CD4-positive, alpha-beta T cell treated with Interleukin-21 for 1 hour (primary cell): ENCODE measurements at regions not wholly inside any gene's neighbourhood (a gene's known extent, or its start where the extent isn't known, plus 50 kb on each side); places are given as distances from the start of the nearest gene placed in this dataset.

Experiments
- DNase-seq: peaks from one replicate; pipeline ENCODE4 v3.0.0-alpha.2; 2020

DNA sequence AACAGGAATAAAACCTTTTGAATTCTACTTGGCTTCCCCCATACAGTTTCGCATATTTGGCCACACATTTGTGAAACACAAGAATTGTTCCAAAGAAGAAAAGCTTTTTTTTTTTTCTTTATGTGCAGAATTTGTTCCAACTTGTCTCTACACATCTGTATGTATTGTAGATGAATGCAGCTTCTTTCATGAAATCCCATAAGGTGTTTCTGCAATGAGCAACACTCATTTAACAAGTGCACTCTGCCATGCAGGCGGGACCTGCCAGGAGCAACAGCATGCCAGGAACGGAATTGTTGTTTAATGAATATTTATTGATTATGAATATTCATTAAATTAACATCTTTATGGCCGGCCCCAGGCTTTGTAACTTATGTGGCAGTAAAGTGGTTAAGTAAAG lies 1075.0 kb downstream of the TTLL7 start:
- no peak for DNase-seq

GRCh38 chr1:82921759-82922158 lies 1077.2 kb downstream of the TTLL7 start:
- no peak for DNase-seq

DNA sequence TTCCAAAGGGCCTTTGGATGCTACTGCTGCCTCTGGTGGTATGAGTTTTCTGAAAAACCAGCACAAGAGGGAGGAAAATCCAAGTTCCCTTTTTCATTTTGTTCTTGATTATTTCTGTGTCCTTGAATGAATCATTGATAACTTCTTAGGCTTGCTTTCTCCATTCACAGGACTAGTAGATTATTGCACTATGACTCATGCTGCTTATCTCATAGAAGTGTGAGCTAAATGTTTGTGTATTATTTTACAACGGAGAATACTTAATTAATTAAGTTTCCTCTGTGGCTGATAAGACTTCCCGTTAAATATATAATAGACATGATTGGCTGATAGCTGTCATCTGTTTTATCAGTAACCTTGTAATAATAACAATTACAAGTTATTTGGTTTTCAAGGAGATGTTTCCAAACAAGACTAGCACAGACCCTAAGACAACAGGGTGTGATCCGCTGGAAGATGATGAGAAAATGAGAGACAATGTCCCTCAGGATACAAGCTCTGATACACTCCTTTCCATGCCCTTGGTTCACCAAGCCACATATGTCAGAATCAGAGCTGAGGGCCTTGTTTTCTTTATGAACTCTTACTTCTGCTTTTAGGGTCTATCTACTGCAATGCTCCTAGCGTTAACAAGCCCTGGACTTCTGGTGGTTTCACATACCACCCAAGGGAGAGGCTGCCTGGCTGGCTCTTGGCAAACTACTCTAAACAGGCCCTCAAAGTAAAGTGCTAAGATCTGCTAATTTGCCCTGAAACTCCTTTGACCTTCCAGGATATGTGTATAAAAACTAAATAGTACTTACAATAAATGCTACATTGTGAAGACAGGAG lies 1078.3 kb downstream of the TTLL7 start:
- DNase-seq, result no peak

DNA sequence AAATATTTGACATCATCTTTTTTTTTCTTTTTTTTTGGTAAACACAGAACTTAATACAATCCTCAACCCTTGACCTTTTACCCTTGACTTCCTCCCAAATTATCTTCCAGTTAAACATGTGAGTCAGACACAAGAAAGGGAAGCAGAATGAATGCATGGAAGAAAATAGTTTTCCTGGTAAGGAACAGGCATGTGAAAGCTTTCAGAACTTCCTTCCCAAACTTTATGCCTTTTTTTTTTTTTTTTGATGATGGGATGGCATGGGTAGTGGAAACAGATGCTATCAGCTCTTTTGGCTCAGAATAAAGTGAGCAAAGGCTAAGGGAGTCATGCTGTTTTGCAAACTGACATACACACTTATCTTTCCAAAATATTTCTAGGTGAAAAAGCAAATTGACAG lies 1079.1 kb downstream of the TTLL7 start:
- no peak for DNase-seq

DNA sequence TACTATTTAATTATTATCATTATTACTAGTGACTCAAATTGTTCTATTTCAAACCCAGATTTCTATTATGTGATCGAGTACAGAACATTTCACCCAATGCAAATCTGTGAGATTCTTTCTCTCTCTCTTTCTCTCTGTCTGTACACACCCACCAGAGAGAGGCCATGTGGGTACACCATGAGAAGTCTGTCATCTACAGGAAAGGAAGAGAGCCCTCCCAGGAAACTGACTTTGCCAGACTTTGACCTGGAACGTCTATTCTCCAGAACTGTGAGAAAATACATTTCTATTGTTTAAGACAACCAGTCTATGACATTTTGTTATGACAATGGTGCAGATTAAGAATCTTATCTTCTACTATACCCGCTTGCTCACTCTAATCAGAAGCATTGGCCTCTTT lies 1091.6 kb downstream of the TTLL7 start:
- DNase-seq, result no peak

DNA sequence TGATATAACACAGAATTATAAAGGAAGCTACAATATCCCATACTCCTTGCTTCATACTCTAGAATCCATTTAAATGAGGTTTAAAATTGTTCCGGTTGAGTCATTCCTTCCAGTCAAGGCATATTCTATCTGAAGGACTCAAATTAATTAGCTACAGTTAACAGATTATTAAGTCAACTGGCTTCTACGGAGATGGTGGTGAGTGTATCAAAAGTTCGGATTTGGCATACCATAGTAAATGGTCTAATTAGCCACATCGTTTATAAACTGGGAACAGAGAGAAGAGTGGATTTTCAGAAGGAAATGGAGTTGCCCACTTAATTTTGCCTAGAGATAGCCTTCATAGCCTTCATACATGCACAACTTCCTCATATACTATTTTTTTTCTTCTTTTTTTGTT lies 1095.3 kb downstream of the TTLL7 start:
- no peak for DNase-seq

- DNase-seq, result no peak
Measured at GRCh38 chr1:82901561-82901960, 1097.4 kb downstream of the TTLL7 start.

DNA sequence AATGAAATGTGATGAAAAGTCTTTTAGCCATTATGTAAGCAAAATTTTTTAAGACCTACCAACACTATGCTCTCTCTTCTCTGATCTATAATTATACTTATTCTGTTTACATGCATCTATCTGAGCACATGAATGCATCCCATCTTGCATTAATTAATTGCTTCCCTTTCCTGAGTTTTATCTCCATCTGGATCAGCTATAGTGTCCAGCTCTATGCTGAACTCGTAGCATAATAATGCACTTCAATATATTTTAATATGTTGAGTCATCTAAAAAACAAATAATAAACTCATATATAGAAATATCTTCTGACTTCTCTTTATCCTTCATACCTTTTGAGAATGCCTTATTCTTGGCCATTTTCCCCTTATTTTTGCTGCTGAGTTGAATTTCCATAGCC lies 1097.8 kb downstream of the TTLL7 start:
- DNase-seq, result no peak

DNA sequence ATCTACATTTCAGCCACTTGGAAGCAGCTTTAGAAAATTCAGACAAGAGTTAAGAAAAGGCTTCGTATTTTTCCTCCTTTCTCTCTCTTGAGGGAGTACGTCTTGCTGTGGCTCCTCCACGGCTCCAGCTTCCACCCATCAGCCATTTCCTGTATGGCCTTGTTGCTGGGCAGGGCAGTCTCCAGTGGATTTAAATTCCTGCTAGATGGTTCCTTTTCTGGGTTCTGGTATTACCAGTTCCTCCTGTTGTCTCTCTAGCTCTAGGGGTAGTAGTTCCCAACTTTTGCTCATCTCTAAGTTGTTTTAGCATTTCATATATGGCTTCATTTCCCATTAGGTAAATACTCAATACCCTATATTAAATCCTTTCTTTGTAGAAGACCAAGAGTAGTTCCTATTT lies 1098.3 kb downstream of the ADGRL2 start:
- DNase-seq, result no peak

DNA sequence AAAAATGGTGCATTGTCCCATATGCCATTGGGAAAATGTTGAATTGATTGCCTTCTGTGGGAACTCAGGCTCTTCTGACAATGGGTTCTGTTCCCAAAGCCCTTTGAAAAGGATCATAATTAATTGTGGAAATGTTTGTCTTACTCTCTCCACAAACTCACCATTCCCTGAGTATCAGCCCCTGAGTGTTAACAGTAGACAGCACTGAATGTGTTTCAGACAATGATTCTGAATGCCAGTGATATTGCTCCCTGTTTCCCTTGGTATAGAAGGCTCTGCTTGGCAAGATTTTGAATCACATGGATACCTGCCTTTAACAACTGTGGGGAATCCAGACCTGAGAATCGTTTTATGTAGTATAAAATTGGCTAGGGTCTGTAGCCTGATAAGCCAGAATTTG lies 1096.8 kb downstream of the ADGRL2 start:
- no peak for DNase-seq

- no peak for DNase-seq
Measured at GRCh38 chr1:82896036-82896435, 1095.3 kb downstream of the ADGRL2 start.

DNA sequence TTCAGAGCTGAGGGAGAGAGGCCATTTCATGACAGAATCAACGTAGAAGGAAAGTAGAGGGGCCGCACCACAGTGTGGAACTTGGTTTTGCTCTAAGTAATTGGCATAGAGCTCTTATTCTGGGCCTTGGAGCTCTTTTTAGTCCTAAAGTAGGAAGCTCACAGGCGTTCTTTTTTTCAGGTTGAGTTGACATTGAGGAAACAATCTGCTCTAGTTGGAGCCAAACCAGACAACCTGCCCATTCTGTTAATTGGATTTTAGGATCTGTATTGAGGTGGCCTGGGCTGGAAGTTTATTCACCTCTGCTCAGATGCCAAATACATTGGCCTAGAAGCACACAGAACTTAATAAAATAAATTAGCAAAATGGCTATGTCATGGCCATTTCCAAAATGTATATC lies 1093.9 kb downstream of the ADGRL2 start:
- no peak for DNase-seq

GRCh38 chr1:82893712-82894470 lies 1093.2 kb downstream of the ADGRL2 start:
- no peak for DNase-seq

GRCh38 chr1:82880506-82880905 lies 1079.8 kb downstream of the ADGRL2 start:
- no peak for DNase-seq

DNA sequence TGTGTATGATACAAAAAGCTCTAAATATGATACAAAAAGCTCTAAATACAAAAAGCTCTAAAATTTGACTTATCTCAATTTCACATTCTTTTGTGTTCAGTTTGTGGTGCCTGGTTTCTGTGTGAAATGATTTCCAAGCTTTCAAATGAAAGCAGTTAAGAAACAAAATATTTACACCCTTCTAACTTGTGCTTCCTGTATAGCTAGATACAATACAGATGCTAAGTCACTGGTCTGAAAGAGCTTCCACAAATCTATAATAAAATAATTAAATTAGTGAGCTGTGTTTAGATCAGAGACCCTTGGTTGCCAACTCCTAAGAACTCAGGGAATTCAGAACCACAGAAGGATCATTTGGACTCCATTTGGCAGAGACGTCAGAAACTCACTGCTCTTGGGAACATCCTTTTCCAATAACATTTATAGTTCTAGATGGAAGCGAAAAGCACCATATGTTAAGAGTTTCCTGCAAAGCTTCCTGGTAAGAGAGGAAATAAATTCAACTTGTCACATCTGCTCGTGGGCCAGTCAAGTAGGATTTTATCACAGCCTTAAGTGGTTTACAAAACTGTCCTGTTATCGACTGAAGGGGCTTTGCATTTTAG lies 1079.1 kb downstream of the ADGRL2 start:
- DNase-seq, result no peak

DNA sequence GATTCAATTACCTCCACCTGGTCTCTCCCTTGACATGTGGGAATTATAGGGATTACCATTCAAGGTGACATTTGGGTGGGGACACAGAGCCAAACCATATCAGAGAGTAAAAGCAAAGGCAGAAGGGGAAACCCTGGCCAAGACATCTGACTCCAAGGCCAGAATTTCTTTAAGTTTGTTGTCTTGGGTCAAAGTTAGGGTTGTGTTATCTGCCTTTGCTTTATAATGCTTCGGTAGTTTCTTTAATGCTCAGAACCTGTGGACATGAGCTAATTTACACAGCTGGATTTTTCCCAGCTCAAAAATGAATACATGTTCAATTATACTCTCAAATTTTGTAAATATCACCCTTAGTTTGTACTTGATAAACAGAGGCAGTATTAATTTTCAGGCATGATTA lies 1074.4 kb downstream of the ADGRL2 start:
- DNase-seq, result no peak

DNA sequence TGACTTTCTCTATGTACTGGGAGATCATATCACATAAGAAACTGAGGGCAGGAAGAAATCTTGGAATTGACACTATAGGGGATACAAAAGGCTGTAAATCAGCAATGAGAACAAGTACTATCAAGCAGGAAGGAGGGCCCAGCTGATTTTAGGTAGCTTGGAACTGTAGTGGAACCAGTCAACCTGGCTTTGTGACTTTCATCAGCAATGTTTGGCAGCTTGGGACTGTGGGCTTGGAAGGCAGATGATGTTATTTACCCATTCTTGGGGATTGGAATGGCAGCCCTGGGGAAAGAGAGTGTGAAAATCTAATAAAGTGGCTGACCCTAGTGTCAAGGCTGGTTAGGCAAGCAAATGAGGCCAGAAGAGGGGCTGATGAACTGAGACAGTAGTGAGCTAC lies 1073.3 kb downstream of the ADGRL2 start:
- no peak for DNase-seq

DNA sequence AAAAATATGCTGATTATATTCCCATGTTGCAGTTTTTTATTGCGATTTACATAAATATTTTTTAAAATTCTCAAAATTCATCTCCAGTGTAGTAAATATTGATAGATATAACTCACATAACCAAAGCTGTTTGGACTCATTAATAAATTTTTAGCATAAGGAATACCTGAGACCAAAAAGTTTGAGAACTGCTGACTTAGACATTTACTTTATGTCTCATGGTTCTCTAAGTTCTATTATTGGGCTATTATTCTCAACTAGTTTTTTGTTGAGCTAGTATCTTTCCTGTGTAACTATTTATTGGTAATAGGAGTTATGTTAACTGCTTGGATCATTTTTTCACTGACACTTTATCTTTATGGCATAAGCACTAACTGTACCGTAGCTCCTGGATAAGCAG lies 1069.6 kb downstream of the ADGRL2 start:
- no peak for DNase-seq

DNA sequence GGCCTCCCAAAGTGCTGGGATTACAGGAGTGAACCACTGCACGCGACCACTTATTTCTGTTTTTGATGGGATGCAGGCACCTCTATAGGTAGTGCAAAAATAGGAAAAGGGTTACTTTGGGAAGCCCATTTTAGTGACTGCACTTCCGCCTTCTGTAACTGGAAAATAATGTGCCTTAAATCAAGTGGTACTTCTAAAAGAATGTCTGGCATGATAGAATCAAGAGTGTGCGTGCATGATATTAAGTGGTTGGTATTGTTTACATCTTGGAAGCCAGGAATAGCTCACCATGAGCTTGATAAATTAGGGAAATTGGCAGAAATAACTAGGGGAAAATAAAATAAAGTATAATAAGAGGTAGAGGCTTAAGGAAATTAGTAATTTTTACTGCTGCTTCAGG lies 1067.0 kb downstream of the ADGRL2 start:
- no peak for DNase-seq

GRCh38 chr1:82861749-82862148 lies 1061.0 kb downstream of the ADGRL2 start:
- DNase-seq, result no peak

DNA sequence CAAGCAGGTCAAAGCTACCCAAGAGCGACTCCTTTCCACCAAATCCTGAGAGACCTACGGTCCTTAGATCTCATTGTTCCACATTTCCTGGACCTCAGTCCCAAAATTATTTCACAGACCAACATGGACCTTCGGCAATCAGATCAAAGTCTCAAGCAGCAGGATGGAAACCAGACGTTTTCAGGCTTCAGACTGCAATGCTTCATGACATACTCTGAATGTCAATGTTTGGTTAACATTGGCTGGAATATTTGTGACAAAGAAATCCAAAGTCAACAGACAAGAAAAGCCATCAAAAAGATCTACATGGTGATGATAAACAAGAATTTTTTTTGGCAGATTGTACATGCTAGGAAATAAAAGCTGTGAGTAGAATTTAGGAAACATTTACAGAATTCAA lies 1057.3 kb downstream of the ADGRL2 start:
- DNase-seq, result no peak

DNA sequence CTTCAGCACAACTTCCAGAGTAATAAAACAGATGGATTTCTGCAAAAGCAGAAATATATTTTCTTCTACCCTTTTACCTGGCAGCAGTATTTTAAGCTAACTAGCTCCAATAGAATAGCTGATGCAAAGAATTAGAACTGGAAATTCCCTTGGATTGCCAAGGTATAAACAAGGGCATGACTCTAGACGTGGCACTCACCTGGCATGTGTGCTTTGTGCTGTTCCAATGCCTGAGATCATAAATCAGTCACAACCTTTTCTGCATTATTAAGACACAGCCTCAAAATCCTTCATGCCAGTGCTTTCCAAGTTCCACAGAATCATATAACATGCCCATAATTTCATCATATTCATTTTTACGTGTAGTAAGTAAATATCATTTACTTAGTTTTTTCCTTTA lies 1048.7 kb downstream of the ADGRL2 start:
- DNase-seq, result no peak

DNA sequence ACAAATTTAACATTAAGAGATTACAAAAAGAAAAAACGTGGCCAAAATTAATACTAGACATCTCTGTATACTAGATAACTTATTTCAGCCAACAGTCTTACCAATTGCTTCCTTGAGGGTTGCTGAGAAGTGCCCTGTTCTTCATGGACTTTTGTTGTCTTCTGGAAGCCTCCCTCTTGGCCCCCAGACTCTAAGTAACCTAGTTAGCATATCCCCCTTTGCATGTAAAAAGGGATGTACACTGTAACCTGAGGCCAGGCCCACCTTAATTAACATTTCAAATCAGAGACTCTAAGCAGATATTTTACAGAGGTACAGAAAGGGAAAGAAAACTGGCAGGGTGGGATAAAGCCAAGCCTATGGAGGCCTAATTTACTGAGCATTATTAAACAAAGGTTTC lies 1047.3 kb downstream of the ADGRL2 start:
- no peak for DNase-seq

- DNase-seq, result no peak
Measured at GRCh38 chr1:82845866-82846265, 1045.1 kb downstream of the ADGRL2 start.
